ENCODE measurements at regions not wholly inside any gene's neighbourhood (a gene's known extent, or its start where the extent isn't known, plus 50 kb on each side); places are given as distances from the start of the nearest gene placed in this dataset.

DNA sequence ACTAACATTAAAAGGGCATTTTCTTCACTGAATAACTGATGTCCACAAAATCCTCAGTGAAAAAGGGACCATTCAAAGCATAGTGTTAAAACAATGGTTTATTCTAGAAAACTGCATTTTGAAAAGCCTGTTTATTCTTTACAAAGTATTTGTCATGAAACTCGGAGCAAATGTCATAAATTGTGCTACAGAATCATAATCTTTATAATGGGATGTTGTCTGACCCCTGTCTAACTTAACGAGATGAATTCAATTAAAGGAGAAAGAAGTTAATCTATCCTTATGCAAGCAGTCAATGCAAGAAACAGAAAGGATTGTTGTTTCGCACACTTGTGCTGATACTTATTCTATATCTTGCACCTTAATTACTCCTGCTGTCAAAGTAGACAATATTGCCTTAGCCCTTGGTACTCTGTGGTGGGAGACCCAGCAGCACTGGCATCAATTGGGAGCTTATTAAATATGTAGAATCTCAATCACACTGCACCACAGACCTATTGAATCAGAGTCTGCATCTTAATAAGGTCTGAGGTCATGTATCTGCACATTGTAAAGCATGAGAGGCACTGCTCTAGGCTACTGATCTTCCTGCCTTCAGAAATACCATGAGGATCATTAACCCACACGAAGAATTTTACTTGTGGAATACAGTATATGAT, 708.3 kb downstream of the HDGFL1 start (continued):
- TF ChIP-seq, protein P1, sequence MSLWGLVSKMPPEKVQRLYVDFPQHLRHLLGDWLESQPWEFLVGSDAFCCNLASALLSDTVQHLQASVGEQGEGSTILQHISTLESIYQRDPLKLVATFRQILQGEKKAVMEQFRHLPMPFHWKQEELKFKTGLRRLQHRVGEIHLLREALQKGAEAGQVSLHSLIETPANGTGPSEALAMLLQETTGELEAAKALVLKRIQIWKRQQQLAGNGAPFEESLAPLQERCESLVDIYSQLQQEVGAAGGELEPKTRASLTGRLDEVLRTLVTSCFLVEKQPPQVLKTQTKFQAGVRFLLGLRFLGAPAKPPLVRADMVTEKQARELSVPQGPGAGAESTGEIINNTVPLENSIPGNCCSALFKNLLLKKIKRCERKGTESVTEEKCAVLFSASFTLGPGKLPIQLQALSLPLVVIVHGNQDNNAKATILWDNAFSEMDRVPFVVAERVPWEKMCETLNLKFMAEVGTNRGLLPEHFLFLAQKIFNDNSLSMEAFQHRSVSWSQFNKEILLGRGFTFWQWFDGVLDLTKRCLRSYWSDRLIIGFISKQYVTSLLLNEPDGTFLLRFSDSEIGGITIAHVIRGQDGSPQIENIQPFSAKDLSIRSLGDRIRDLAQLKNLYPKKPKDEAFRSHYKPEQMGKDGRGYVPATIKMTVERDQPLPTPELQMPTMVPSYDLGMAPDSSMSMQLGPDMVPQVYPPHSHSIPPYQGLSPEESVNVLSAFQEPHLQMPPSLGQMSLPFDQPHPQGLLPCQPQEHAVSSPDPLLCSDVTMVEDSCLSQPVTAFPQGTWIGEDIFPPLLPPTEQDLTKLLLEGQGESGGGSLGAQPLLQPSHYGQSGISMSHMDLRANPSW (CRISPR knock-in tag; conservative IDR thresholded peaks at IDR 0.05; ENCODE audit: low read depth), result no peak

GRCh38 chr6:23278180-23278532, 708.8 kb downstream of the HDGFL1 start:
- no peaks in the 10 kb centered on the region for H3K36me3 Mint-ChIP-seq
- TF ChIP-seq NFATC4 (CRISPR knock-in tag; IDR thresholded peaks at IDR 0.05), result no peak
- TF ChIP-seq OVOL2 (CRISPR knock-in tag; IDR thresholded peaks at IDR 0.05; ENCODE audit: borderline replicate concordance), result no peak
- TF ChIP-seq ATF1 (CRISPR knock-in tag; IDR thresholded peaks at IDR 0.05), result no peak
- TF ChIP-seq, protein P2, sequence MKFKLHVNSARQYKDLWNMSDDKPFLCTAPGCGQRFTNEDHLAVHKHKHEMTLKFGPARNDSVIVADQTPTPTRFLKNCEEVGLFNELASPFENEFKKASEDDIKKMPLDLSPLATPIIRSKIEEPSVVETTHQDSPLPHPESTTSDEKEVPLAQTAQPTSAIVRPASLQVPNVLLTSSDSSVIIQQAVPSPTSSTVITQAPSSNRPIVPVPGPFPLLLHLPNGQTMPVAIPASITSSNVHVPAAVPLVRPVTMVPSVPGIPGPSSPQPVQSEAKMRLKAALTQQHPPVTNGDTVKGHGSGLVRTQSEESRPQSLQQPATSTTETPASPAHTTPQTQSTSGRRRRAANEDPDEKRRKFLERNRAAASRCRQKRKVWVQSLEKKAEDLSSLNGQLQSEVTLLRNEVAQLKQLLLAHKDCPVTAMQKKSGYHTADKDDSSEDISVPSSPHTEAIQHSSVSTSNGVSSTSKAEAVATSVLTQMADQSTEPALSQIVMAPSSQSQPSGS (CRISPR knock-in tag; IDR thresholded peaks at IDR 0.05; ENCODE audit: borderline replicate concordance, low read depth), result no peak
- no peak for TF ChIP-seq PRRX2 (CRISPR knock-in tag; IDR thresholded peaks at IDR 0.05)
- no peak for TF ChIP-seq FOXP1 (CRISPR knock-in tag; IDR thresholded peaks at IDR 0.05; ENCODE audit: borderline replicate concordance)
- TF ChIP-seq, protein P3, sequence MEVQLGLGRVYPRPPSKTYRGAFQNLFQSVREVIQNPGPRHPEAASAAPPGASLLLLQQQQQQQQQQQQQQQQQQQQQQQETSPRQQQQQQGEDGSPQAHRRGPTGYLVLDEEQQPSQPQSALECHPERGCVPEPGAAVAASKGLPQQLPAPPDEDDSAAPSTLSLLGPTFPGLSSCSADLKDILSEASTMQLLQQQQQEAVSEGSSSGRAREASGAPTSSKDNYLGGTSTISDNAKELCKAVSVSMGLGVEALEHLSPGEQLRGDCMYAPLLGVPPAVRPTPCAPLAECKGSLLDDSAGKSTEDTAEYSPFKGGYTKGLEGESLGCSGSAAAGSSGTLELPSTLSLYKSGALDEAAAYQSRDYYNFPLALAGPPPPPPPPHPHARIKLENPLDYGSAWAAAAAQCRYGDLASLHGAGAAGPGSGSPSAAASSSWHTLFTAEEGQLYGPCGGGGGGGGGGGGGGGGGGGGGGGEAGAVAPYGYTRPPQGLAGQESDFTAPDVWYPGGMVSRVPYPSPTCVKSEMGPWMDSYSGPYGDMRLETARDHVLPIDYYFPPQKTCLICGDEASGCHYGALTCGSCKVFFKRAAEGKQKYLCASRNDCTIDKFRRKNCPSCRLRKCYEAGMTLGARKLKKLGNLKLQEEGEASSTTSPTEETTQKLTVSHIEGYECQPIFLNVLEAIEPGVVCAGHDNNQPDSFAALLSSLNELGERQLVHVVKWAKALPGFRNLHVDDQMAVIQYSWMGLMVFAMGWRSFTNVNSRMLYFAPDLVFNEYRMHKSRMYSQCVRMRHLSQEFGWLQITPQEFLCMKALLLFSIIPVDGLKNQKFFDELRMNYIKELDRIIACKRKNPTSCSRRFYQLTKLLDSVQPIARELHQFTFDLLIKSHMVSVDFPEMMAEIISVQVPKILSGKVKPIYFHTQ (CRISPR knock-in tag; IDR thresholded peaks at IDR 0.05), result no peak
- no peak for TF ChIP-seq SMAD3 (CRISPR knock-in tag; IDR thresholded peaks at IDR 0.05; ENCODE audit: borderline replicate concordance)
- TF ChIP-seq, protein P4, sequence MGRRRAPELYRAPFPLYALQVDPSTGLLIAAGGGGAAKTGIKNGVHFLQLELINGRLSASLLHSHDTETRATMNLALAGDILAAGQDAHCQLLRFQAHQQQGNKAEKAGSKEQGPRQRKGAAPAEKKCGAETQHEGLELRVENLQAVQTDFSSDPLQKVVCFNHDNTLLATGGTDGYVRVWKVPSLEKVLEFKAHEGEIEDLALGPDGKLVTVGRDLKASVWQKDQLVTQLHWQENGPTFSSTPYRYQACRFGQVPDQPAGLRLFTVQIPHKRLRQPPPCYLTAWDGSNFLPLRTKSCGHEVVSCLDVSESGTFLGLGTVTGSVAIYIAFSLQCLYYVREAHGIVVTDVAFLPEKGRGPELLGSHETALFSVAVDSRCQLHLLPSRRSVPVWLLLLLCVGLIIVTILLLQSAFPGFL (CRISPR knock-in tag; IDR thresholded peaks at IDR 0.05; ENCODE audit: borderline replicate concordance), result no peak
- no peak for TF ChIP-seq ZNF532 (CRISPR knock-in tag; IDR thresholded peaks at IDR 0.05; ENCODE audit: borderline replicate concordance)
- no peak for TF ChIP-seq TEAD1 (CRISPR knock-in tag; IDR thresholded peaks at IDR 0.05)
- no peak for TF ChIP-seq ZNF423 (CRISPR knock-in tag; IDR thresholded peaks at IDR 0.05)
- no peak overlapping the region for H3K4me3 Mint-ChIP-seq
- ATAC-seq (no peak), DNase-seq (ENCODE audit: low spot score) (no peak)
- no peaks in the 10 kb centered on the region for H3K27me3 Mint-ChIP-seq (ENCODE audit: low read depth)
- H3K27ac Mint-ChIP-seq, result no peak overlapping the region
- ChIA-PET POLR2A (no interaction called here), CTCF (no interaction called here)
- no peaks in the 10 kb centered on the region for H3K4me1 Mint-ChIP-seq
- no peaks in the 10 kb centered on the region for H3K9me3 Mint-ChIP-seq
